Ascending aorta (tissue), 2 donors: ENCODE measurements at regions not wholly inside any gene's neighbourhood (a gene's known extent, or its start where the extent isn't known, plus 50 kb on each side); places are given as distances from the start of the nearest gene placed in this dataset.
"Not testable (repeated sequence)": the region's sequence is repeated elsewhere in the genome, so short reads cannot be mapped to it uniquely, and the experiment has no call there.

Experiments
- DNase-seq, 2 donors: peaks; one replicate each; pipeline ENCODE4 v3.0.0-alpha.2; 2019; ENCODE audit warnings: low spot score in 2 of 2
- H3K27ac ChIP-seq, 2 donors: fragments of 200-600 bp; sonication (generic); one replicate each; pipeline ENCODE4 v1.5.1; 2016 to 2017; ENCODE audit warnings: mild to moderate bottlenecking in 1 of 2
- H3K27me3 ChIP-seq: fragments of 200-600 bp; sonication (generic); one replicate; pipeline ENCODE4 v1.5.1; 2017
- H3K36me3 ChIP-seq, 2 donors: fragments of 200-600 bp; sonication (generic); one replicate each; pipeline ENCODE4 v1.5.1; 2016
- H3K4me1 ChIP-seq, 2 donors: fragments of 200-600 bp; sonication (generic); one replicate each; pipeline ENCODE4 v1.5.1; 2016 to 2017; ENCODE audit warnings: mild to moderate bottlenecking in 1 of 2
- H3K4me3 ChIP-seq, 2 donors: fragments of 200-600 bp; sonication (generic); one replicate each; pipeline ENCODE4 v1.5.1; 2016 to 2017; ENCODE audit warnings: mild to moderate bottlenecking in 1 of 2
- H3K9me3 ChIP-seq, 2 donors: fragments of 200-600 bp; sonication (generic); one replicate each; pipeline ENCODE4 v1.5.1; 2016
- intact Hi-C: fragments of 100-400 bp; cut with DNase I; formaldehyde crosslinking; loops from one replicate; pipeline ENCODE4 v1.15.1; 2023
- TF ChIP-seq, protein P1 (sequence below), 3 experiments: fragments of 200-600 bp in 2 of 3; fragments of 450-650 bp in 1 of 3; sonication (generic) in 2 of 3; IDR thresholded peaks; one replicate each; pipeline ENCODE4 v1.5.1; 2016 to 2019; ENCODE audit warnings: antibody characterized with exemption in 3 of 3, mild to moderate bottlenecking in 1 of 3, moderate library complexity in 1 of 3

DNA sequence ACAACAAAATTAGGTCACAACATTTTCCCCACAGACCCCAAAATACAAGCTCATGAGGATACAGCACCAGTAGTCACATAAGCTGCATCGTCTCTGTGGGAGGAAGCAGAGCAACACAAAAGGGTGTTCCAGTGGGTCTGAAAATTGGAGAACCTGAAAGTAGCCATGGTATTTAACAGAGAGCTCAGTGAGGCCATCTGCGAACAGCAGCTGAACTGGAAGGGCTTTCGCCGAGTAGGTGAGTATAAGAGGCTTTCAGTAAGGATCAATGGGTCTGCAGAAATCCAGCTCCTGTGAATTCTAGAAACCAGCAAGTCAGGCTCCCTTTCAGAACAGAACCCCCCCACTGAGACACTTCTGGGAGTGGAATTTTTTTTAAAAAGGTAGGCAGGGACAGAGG, 120.0 kb upstream of the RREB1 start:
- intact Hi-C loops: no loop called here
- no peaks in the 10 kb centered on the region for H3K9me3 ChIP-seq

DNA sequence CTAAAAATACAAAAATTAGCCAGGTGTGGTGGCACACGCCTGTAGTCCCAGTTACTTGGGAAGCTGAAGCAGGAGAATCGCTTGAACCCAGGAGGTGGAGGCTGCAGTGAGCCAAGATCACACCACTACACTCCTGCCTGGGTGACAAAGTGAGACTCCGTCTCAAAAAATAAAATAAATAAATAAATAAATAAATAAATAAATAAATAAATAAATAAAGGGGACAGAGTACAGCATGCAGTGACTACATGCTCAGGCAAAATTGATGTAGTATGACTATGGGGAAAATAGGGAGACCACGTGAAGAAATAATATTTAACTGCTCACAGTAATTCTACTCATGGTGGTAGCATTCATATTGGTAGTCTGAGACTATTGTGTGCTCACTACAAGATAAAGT, 117.7 kb upstream of the RREB1 start:
- H3K4me3 ChIP-seq: not testable (repeated sequence)

More for the DNA sequence above, 120.0 kb upstream of the RREB1 start:
- TF ChIP-seq, protein P1, sequence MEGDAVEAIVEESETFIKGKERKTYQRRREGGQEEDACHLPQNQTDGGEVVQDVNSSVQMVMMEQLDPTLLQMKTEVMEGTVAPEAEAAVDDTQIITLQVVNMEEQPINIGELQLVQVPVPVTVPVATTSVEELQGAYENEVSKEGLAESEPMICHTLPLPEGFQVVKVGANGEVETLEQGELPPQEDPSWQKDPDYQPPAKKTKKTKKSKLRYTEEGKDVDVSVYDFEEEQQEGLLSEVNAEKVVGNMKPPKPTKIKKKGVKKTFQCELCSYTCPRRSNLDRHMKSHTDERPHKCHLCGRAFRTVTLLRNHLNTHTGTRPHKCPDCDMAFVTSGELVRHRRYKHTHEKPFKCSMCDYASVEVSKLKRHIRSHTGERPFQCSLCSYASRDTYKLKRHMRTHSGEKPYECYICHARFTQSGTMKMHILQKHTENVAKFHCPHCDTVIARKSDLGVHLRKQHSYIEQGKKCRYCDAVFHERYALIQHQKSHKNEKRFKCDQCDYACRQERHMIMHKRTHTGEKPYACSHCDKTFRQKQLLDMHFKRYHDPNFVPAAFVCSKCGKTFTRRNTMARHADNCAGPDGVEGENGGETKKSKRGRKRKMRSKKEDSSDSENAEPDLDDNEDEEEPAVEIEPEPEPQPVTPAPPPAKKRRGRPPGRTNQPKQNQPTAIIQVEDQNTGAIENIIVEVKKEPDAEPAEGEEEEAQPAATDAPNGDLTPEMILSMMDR (IDR thresholded peaks at IDR 0.05): no peak
- DNase-seq: no peak
- Histone ChIP-seq H3K27ac (no peak overlapping the region), H3K36me3 (no peaks in the 10 kb centered on the region), H3K4me3 (no peak overlapping the region), H3K4me1 (no peaks in the 10 kb centered on the region), H3K27me3 (no peaks in the 10 kb centered on the region)

DNA sequence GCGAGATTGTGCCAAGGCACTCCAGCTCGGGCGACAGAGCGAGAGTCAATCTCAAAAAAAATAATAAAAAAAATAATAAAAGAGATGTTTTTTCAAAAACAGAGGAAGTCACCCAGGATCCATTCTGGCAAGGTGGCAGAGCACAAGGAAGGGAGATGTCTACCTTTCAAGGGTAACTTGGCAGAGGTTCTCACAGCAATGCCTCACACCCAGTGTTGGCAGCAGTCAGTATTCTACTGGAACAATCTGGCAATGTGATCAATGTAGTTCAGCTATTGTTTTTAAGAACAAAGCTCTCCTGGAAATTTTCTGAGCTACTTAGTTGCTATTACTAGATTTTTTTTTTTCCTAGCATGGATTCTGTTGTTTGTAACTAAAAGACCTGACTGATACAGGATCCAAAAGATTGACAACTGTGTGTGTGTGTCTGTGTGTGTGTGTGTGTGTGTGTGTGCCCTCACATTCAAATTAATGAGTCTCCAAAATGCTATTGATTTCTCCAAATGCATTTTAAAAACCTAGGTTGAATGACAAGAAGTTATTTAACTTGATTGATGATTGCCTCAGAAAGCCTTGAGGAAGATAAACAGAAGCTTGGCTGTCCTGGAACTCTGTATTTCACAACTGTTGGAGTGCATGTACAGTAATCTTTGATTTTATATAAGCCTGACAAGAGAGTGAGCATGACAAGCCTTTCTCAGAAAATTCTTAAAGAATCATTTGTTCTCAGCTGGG, 114.1 kb upstream of the RREB1 start:
- H3K27ac ChIP-seq: no peak overlapping the region
- H3K9me3 ChIP-seq: no peaks in the 10 kb centered on the region
- intact Hi-C loops: no loop called here
- H3K4me3 ChIP-seq: no peak overlapping the region
- no peaks in the 10 kb centered on the region for H3K4me1 ChIP-seq
- DNase-seq: no peak
- TF ChIP-seq, protein P1 (IDR thresholded peaks at IDR 0.05): no peak
- H3K27me3 ChIP-seq: no peaks in the 10 kb centered on the region
- no peaks in the 10 kb centered on the region for H3K36me3 ChIP-seq

More for the DNA sequence above, 117.7 kb upstream of the RREB1 start:
- H3K36me3 ChIP-seq, DNase-seq, H3K4me1 ChIP-seq, H3K9me3 ChIP-seq, H3K27ac ChIP-seq, intact Hi-C loops, H3K27me3 ChIP-seq: not testable (repeated sequence)

DNA sequence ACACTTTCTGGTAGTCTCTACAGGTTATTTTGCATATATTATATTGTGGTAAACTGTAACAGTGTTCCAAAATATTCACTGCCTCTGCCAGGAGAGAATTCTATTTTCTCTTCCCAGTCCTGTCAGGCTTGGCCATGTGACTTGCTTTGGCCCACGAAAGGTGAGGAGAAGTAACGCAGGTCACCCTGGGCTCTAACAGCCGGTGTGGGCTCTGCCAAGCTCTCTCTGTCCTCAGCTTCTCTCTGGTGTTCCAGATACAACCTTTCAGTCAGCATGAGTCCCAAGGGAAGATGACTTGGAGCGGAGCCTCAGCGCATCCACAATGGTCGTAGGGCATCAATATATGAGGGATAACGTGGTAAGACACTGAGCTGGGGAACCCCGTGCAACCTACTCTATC, 113.0 kb upstream of the RREB1 start:
- H3K9me3 ChIP-seq: no peaks in the 10 kb centered on the region
- no peaks in the 10 kb centered on the region for H3K27me3 ChIP-seq
- TF ChIP-seq, protein P1 (IDR thresholded peaks at IDR 0.05): no peak
- no peak overlapping the region for H3K4me3 ChIP-seq
- H3K27ac ChIP-seq: no peak overlapping the region
- intact Hi-C loops: no loop called here
- H3K4me1 ChIP-seq: no peaks in the 10 kb centered on the region
- DNase-seq: no peak
- H3K36me3 ChIP-seq: no peaks in the 10 kb centered on the region

DNA sequence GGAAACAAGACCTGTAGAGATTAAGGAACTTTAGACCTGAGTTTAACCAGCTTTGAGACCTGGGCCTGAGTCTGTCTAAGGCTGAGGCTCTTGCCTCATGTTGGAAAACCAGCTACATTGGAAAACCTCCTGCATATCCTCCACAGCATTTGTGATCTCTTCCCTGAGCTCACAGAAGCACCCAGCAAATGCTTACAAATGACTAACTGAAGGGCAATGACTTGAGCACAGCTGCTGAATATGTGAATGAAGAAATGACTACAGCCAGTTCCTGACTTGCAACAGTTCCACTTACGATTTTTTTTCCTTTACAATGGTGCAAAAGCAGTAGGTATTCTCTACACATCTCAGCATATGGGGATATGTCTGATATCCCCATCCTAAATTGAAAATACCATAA, 112.4 kb upstream of the RREB1 start:
- no peak overlapping the region for H3K4me3 ChIP-seq
- no peaks in the 10 kb centered on the region for H3K27me3 ChIP-seq
- H3K27ac ChIP-seq: no peak overlapping the region
- TF ChIP-seq, protein P1 (IDR thresholded peaks at IDR 0.05): no peak
- DNase-seq: no peak
- intact Hi-C loops: no loop called here
- no peaks in the 10 kb centered on the region for H3K4me1 ChIP-seq
- no peaks in the 10 kb centered on the region for H3K36me3 ChIP-seq
- no peaks in the 10 kb centered on the region for H3K9me3 ChIP-seq

DNA sequence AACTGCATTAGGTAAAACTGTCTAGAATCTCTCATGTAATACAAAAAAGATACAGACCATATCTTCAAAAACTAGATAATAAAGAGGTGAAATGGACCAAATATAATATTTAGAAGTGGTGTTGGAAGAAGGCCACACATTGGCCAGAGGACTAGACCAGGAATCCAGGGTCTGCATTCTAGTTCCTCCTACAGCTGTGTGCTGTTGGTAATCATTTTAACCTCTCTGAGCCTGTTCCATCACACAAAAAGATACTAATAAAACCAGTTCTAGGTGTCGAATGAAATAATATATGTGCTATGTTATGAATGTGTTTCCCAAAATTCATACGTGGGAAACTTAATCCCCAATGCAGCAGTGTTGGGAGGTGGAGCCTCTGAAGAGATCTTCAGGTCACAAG, 111.6 kb upstream of the RREB1 start:
- Histone ChIP-seq H3K27me3 (no peaks in the 10 kb centered on the region), H3K4me1 (no peaks in the 10 kb centered on the region), H3K4me3 (no peak overlapping the region), H3K27ac (no peak overlapping the region), H3K36me3 (no peaks in the 10 kb centered on the region), H3K9me3 (no peaks in the 10 kb centered on the region)
- DNase-seq: no peak
- TF ChIP-seq, protein P1 (IDR thresholded peaks at IDR 0.05): no peak
- intact Hi-C loops: no loop called here
